ENCODE measurements at regions not wholly inside any gene's neighbourhood (a gene's known extent, or its start where the extent isn't known, plus 50 kb on each side); places are given as distances from the start of the nearest gene placed in this dataset.

GRCh38 chr9:18390393-18390792 lies 83.6 kb upstream of the ADAMTSL1 start:
- no peak for DNase-seq (ENCODE audit: low read depth in 2 of 2)

DNA sequence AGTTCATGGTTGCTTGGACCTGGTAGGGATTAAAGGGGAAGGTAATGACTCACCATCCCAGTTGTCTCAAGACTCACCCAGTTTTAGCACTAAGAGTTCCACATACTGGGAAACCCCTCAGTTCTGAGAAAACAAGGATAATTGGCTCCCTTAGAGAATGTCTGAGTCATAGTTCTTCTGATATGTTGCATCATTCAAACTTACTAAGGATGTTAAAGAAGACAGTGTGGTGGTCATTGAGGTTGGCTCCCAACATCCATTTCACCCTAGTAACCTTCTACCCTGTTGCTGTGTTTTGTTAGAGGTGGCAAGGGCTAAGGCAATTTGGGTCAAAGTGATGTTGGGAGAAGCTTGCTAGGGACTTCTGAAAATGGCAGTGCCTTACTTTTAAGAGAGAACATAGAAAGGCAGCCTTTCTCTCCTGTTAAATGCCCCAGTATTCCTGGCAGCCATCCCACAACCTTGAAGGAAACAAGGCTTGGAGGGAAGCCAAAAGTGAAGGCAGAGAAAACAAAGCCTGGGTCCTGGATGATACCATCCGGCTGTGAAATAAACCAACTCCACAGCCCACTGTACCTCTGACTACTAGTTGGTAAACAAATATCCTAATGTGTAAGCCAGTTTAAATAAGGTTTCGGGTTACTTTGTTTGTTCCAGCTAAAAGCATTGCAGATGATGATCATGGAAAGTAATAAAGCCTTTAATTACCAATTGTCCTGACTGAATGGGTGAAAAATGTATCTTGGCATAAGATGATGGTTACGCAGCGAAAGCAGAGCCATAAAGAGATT lies 80.4 kb upstream of the ADAMTSL1 start:
- no peak for DNase-seq (ENCODE audit: low read depth in 2 of 2)

- DNase-seq (ENCODE audit: low read depth in 2 of 2) = no peak
These were observed 79.1 kb upstream of the ADAMTSL1 start for GRCh38 chr9:18394847-18395351.

DNA sequence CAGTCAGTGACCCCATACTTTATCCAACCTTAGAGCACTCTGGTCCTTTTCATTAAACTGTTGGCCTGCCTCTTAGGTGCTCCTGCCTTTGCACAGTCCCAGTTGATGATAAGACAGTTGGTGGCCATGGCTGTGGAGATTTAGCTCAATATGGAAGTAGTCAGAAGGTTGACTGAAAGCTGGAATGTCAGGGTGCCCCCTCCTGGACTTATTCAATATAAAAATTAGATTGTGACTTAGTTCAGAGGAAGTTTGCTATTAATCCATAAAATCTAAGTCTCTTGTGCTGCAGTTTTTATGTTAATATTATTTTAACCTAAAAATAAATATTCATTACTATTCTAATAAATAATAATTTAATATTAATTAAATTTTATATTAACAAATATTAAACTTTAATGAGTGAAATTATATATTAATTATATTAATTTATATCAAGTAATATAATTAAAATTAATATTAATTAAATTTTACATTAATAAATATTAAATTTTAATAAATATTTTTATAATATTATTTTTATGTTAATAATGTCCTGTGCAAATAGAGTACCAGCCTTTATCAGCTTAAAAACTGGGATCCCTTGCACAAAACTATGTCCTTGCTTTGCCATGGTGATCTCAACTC lies 77.7 kb upstream of the ADAMTSL1 start:
- no peak for DNase-seq (ENCODE audit: low read depth in 2 of 2)

- no peak for DNase-seq (ENCODE audit: low read depth in 2 of 2)
These were observed 76.9 kb upstream of the ADAMTSL1 start for GRCh38 chr9:18397076-18397475.

- no peak for DNase-seq (ENCODE audit: low read depth in 2 of 2)
These were observed 75.9 kb upstream of the ADAMTSL1 start for GRCh38 chr9:18398038-18398437.

DNA sequence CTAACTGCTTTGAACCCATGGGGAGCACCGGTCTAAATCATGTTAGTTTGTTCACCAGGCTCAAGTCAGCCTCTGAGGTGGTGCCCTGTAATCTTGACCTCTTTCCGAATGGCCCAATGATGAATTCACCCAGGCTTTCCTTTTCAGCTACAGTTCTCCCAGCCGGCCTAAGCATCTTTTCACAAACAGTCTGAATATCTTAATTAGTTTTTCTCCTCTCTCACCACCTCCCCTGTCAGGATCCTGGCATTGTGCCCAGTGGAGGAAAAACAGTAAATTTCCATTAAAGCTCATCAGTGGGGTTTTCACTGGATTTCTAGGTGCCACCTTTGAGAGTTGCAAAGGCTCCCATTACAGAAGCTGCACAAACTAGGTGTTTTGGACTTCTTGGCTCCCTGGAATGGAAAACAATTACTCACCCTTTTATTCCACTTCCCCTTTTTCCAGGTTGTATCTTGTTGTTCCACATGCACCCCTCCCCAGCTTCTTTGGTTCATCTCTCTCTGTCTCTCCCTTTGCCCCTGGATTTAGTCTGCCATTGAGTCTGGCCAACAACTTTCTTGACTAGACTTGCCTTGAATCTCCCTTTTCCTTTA lies 69.4 kb upstream of the ADAMTSL1 start:
- DNase-seq (ENCODE audit: low read depth in 2 of 2) = no peak

DNA sequence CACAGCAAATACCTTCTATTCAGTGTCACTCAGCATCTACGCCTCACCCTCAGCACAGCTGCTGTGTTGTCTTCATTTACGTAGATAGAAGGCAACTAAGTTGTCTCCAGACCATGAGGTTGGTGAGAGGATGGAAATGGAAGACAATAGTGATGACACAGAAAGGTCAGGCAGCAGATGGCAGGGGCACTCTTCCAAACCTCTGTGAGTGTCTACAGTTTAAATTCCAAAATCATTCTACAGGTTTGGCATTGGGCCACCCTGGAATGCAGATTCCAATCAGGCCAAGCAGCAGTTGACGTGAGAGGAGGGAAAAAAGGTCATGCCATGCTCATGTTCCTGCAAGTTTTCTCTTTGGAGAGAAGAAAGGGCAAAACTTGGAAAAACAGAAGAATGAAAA lies 68.7 kb upstream of the ADAMTSL1 start:
- DNase-seq (ENCODE audit: low read depth in 2 of 2) = no peak

DNA sequence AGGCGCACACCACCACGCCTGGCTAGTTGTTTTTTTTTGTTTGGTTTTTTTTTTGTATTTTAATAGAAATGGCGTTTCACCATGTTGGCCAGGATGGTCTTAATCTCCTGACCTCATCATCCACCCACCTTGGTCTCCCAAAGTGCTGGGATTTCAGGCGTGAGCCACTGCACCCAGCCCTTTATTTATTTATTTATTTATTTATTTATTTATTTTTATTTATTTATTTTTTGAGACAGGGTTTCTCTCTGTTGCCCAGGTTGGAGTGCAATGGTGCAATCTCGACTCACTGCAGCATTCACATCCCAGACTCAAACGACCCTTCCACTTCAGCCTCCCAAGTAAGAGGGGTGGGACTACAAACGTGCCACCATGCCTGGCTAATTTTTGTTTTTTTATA lies 63.0 kb upstream of the ADAMTSL1 start:
- no peak for DNase-seq (ENCODE audit: low read depth in 2 of 2)

GRCh38 chr9:18421391-18421790 lies 52.6 kb upstream of the ADAMTSL1 start:
- DNase-seq (ENCODE audit: low read depth in 2 of 2) = no peak

DNA sequence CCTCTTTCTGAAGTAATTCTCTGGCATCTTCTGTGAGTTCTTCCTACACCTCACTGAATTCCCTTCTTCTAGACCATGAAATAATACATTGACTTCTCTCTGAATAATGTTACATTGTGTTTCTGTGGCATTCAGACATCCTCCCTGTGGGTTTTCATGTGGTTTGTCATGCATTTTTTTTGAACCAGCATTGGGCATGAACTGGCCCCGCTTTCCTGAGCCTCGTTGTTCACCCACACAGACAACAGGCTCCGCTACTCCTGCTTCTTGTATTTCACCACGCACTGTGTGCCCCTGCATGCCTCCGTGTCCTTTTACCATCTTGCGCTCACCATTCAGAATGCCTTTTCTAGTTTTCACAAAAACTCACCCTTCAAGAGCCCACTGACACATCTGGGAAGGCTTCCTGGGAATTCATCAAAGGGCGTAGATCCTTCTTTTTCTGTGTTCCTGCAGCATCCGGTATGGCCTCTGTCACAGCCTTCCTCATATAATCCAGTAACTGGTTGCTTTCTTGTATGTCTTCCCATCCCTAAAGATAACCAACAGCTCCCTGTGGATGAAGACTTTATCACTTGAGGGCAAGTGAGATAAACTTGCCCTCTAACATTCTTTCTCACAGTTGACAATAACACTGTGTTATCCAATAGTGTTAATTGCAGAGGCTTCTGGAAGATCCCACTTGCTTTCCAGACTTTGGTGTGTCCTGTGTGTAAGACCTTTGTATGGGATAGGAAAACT lies 51.5 kb upstream of the ADAMTSL1 start:
- DNase-seq (ENCODE audit: low read depth in 2 of 2) = no peak

DNA sequence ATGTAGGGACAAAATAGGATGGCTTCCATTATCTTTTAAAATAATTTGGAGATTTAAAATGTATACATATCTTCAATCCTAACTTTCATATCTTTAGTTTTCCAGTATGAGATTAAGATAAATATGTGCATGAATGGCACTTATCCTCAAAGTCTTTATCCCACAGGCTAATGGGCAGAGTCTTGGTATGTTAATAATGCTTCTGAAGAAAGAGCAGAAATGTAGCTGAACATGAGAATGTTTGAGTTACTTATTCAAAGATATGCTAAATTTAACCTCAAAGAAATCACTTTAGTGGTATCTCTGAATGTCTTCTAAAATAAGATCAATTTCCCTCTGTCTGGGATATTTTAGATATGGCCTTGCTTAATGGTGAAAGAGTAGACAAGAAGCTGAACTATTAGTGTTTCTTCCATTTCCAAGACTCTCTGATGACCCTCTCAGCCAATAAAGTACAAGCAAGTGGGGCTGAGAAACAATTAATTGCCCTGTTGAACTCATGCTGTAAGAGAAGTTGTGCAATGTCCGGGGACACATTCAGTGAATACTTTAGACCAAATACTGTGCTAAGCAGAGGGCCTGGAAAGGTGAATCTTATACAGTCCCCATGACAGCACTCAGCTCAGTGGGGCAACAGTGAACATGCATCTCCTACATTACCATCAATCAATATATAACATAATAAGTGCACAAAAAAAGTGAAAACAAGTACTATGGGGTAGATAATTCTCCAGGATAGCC lies 50.0 kb upstream of the ADAMTSL1 start:
- DNase-seq (ENCODE audit: low read depth in 2 of 2) = no peak

Data from stimulated activated CD4-positive, alpha-beta T cell treated with anti-CD3 and anti-CD28 coated beads, Interleukin-4, amount 100 ng/mL, for 48 hours (primary cell).